H1 (cell line): ENCODE measurements at regions not wholly inside any gene's neighbourhood (a gene's known extent, or its start where the extent isn't known, plus 50 kb on each side); places are given as distances from the start of the nearest gene placed in this dataset.

ENCODE experiments used
- BACH1 ChIP-seq: IDR thresholded peaks from 2 replicates; pipeline ENCODE4 v1.6.1; 2012; ENCODE audit warnings: low read length, improper control_type of control experiment
- GTF2F1 ChIP-seq: IDR thresholded peaks from 2 replicates; pipeline ENCODE4 v1.6.1; 2012; ENCODE audit warnings: low read depth, low read length, improper control_type of control experiment, borderline replicate concordance
- USF2 ChIP-seq: IDR thresholded peaks from 2 replicates; pipeline ENCODE4 v1.6.1; 2011; ENCODE audit warnings: low read length, improper control_type of control experiment

- TF ChIP-seq USF2: no peak
- TF ChIP-seq GTF2F1: no peak
- TF ChIP-seq BACH1: no peak
- TF ChIP-seq, all 59 proteins: peak for 0
Measured at GRCh38 chr16:63135069-63135468, 1098.8 kb upstream of the CDH8 start (continued).
